ENCODE measurements at regions not wholly inside any gene's neighbourhood (a gene's known extent, or its start where the extent isn't known, plus 50 kb on each side); places are given as distances from the start of the nearest gene placed in this dataset.

- in situ Hi-C loops (cut with MboI), result no loop called here
- ChIA-PET POLR2A (no interaction called here), CTCF (no interaction called here), SMC1A (ENCODE audit: uncharacterized antibody, unreplicated experiment) (no interaction called here), RAD21 (ENCODE audit: unreplicated experiment) (no interaction called here)
- DNase-seq (ENCODE audit: low read depth, low spot score) (peak; percentile 30), ATAC-seq (peak; percentile 77), FAIRE-seq (no peak)
- no peaks in the 10 kb centered on the region for H3K36me3 ChIP-seq (ENCODE audit: control insufficient read depth in 2 of 2, insufficient read depth in 2 of 2, low read length in 1 of 2)
- H3K9ac ChIP-seq (ENCODE audit: control insufficient read depth, insufficient read depth, low read length), result no peak overlapping the region
- no peaks in the 10 kb centered on the region; the same call in 2 of the 3 replicates for H3K9me3 ChIP-seq (replicated peaks; ENCODE audit: control insufficient read depth, insufficient read depth, low read length)
- intact Hi-C loops (cut with micrococcal nuclease; ENCODE audit: unreplicated experiment), result no loop called here
- 0% methylated on average over 2 of the region's 2 CpGs for WGBS (ENCODE audit: insufficient coverage, insufficient replicate concordance, low lambda C conversion rate, missing lambda C conversion rate)
- no peak overlapping the region for H3K4me3 ChIP-seq
- no peak overlapping the region for H3K27ac ChIP-seq (ENCODE audit: control insufficient read depth, insufficient read depth)
- H3K79me2 ChIP-seq (ENCODE audit: control insufficient read depth, insufficient read depth, low read length), result no peaks in the 10 kb centered on the region
- H4K20me1 ChIP-seq (ENCODE audit: control insufficient read depth, insufficient read depth), result no peaks in the 10 kb centered on the region
- no peaks in the 10 kb centered on the region for H3K4me1 ChIP-seq (ENCODE audit: control insufficient read depth, insufficient read depth, low read length)
- no peak overlapping the region for H2AFZ ChIP-seq (ENCODE audit: control insufficient read depth, low read depth, low read length)
- no TSS peak for BruUV-seq (replicated peaks)
- H3K4me2 ChIP-seq (ENCODE audit: control insufficient read depth, insufficient read depth), result no peak overlapping the region
- no peaks in the 10 kb centered on the region for H3K27me3 ChIP-seq (replicated peaks in 1 of 2; ENCODE audit: control insufficient read depth in 2 of 2, insufficient read depth in 2 of 2, low read length in 1 of 2)
- no peak for TF ChIP-seq ZNF217 (IDR thresholded peaks at IDR 0.05)
- TF ChIP-seq RUNX3 (IDR thresholded peaks at IDR 0.05; ENCODE audit: low read length), result peak; percentile 13; the same call in 1 of the 2 replicates
- TF ChIP-seq IRF3 (IDR thresholded peaks at IDR 0.05), result no peak
- no peak for TF ChIP-seq EP300 (IDR thresholded peaks at IDR 0.05; ENCODE audit: borderline replicate concordance in 1 of 2, control insufficient read depth in 1 of 2, low read depth in 2 of 2, low read length in 2 of 2)
- TF ChIP-seq, protein P1, sequence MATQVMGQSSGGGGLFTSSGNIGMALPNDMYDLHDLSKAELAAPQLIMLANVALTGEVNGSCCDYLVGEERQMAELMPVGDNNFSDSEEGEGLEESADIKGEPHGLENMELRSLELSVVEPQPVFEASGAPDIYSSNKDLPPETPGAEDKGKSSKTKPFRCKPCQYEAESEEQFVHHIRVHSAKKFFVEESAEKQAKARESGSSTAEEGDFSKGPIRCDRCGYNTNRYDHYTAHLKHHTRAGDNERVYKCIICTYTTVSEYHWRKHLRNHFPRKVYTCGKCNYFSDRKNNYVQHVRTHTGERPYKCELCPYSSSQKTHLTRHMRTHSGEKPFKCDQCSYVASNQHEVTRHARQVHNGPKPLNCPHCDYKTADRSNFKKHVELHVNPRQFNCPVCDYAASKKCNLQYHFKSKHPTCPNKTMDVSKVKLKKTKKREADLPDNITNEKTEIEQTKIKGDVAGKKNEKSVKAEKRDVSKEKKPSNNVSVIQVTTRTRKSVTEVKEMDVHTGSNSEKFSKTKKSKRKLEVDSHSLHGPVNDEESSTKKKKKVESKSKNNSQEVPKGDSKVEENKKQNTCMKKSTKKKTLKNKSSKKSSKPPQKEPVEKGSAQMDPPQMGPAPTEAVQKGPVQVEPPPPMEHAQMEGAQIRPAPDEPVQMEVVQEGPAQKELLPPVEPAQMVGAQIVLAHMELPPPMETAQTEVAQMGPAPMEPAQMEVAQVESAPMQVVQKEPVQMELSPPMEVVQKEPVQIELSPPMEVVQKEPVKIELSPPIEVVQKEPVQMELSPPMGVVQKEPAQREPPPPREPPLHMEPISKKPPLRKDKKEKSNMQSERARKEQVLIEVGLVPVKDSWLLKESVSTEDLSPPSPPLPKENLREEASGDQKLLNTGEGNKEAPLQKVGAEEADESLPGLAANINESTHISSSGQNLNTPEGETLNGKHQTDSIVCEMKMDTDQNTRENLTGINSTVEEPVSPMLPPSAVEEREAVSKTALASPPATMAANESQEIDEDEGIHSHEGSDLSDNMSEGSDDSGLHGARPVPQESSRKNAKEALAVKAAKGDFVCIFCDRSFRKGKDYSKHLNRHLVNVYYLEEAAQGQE (IDR thresholded peaks at IDR 0.05; ENCODE audit: low read depth, low read length), result no peak
- TF ChIP-seq, protein P2, sequence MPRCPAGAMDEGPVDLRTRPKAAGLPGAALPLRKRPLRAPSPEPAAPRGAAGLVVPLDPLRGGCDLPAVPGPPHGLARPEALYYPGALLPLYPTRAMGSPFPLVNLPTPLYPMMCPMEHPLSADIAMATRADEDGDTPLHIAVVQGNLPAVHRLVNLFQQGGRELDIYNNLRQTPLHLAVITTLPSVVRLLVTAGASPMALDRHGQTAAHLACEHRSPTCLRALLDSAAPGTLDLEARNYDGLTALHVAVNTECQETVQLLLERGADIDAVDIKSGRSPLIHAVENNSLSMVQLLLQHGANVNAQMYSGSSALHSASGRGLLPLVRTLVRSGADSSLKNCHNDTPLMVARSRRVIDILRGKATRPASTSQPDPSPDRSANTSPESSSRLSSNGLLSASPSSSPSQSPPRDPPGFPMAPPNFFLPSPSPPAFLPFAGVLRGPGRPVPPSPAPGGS (IDR thresholded peaks at IDR 0.05; ENCODE audit: borderline replicate concordance, insufficient read depth, low read depth, low read length, poor library complexity, severe bottlenecking), result no peak
- TF ChIP-seq NFYB (IDR thresholded peaks at IDR 0.05; ENCODE audit: insufficient read depth, low read depth, low read length), result no peak
- no peak for TF ChIP-seq ZNF207 (IDR thresholded peaks at IDR 0.05; ENCODE audit: borderline replicate concordance)
- no peak for TF ChIP-seq TCF3 (IDR thresholded peaks at IDR 0.05; ENCODE audit: borderline replicate concordance, insufficient read depth, low read depth, low read length)
- TF ChIP-seq, protein P3, sequence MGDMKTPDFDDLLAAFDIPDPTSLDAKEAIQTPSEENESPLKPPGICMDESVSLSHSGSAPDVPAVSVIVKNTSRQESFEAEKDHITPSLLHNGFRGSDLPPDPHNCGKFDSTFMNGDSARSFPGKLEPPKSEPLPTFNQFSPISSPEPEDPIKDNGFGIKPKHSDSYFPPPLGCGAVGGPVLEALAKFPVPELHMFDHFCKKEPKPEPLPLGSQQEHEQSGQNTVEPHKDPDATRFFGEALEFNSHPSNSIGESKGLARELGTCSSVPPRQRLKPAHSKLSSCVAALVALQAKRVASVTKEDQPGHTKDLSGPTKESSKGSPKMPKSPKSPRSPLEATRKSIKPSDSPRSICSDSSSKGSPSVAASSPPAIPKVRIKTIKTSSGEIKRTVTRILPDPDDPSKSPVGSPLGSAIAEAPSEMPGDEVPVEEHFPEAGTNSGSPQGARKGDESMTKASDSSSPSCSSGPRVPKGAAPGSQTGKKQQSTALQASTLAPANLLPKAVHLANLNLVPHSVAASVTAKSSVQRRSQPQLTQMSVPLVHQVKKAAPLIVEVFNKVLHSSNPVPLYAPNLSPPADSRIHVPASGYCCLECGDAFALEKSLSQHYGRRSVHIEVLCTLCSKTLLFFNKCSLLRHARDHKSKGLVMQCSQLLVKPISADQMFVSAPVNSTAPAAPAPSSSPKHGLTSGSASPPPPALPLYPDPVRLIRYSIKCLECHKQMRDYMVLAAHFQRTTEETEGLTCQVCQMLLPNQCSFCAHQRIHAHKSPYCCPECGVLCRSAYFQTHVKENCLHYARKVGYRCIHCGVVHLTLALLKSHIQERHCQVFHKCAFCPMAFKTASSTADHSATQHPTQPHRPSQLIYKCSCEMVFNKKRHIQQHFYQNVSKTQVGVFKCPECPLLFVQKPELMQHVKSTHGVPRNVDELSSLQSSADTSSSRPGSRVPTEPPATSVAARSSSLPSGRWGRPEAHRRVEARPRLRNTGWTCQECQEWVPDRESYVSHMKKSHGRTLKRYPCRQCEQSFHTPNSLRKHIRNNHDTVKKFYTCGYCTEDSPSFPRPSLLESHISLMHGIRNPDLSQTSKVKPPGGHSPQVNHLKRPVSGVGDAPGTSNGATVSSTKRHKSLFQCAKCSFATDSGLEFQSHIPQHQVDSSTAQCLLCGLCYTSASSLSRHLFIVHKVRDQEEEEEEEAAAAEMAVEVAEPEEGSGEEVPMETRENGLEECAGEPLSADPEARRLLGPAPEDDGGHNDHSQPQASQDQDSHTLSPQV (IDR thresholded peaks at IDR 0.05), result no peak
- TF ChIP-seq PAX5 (IDR thresholded peaks at IDR 0.05; ENCODE audit: borderline replicate concordance, low read depth, low read length), result peak; percentile 59; the same call in 1 of the 2 replicates
- TF ChIP-seq GABPA (IDR thresholded peaks at IDR 0.05; ENCODE audit: low read depth), result 0 out of 2 replicates have a peak, but pooled peaks have one; percentile 14
- peak in 1 of 2 experiments; percentile 74; a peak in 2 of 4 replicates for TF ChIP-seq ETV6 (conservative IDR thresholded peaks at IDR 0.05 in 1 of 2, IDR thresholded peaks at IDR 0.05 in 1 of 2; ENCODE audit: borderline replicate concordance in 1 of 2, low read depth in 1 of 2)
- TF ChIP-seq JUND (IDR thresholded peaks at IDR 0.05; ENCODE audit: low read depth, low read length), result no peak
Measured at GRCh38 chr4:26257850-26258249, 63.0 kb upstream of the RBPJ start.
